H1 (cell line): ENCODE measurements at regions not wholly inside any gene's neighbourhood (a gene's known extent, or its start where the extent isn't known, plus 50 kb on each side); places are given as distances from the start of the nearest gene placed in this dataset.

Experiments
- CTCF ChIA-PET: fragments of 300-600 bp; sonication (Branson Sonifier 250); formaldehyde crosslinking; loops from one replicate; lab custom pipeline; 2021; ENCODE audit not compliant: partially characterized antibody; lab: Charles Lee
- POLR2A ChIA-PET: fragments of 300-600 bp; sonication (Branson Sonifier 250); formaldehyde crosslinking; loops from one replicate; lab custom pipeline; 2021; ENCODE audit warnings: inconsistent platforms; ENCODE audit not compliant: partially characterized antibody; lab: Charles Lee
- DNase-seq, 2 experiments: peaks; one replicate each; pipeline versions ENCODE4 v3.0.0 to v3.0.0-alpha.2; 2010 to 2022; ENCODE audit warnings: low spot score in 2 of 2, low read depth in 1 of 2, mixed read lengths in 1 of 2
- FAIRE-seq: peaks from 2 replicates; lab custom pipeline; 2011; peaks lifted over from hg19 to GRCh38; lab: Jason Lieb, UNC
- H2AFZ ChIP-seq: 2 replicates; pipeline ENCODE4 v1.8.1; 2012; ENCODE audit warnings: low read length, inconsistent platforms
- H2AK5ac ChIP-seq: 2 replicates; pipeline ENCODE4 v1.6.1; 2013; ENCODE audit warnings: low read depth, low read length
- H2BK120ac ChIP-seq: replicated peaks from 2 replicates; pipeline ENCODE3; 2013; ENCODE audit warnings: low read depth, low read length, inconsistent platforms
- H2BK12ac ChIP-seq: 2 replicates; pipeline ENCODE4 v1.6.1; 2013; ENCODE audit warnings: low read depth, low read length
- H2BK15ac ChIP-seq: 2 replicates; pipeline ENCODE4 v1.6.1; 2013; ENCODE audit warnings: low read length
- H2BK20ac ChIP-seq: 2 replicates; pipeline ENCODE4 v1.6.1; 2013; ENCODE audit warnings: low read length
- H2BK5ac ChIP-seq: 2 replicates; pipeline ENCODE4 v1.6.1; 2013; ENCODE audit warnings: low read depth, low read length
- H3K14ac ChIP-seq: 2 replicates; pipeline ENCODE4 v1.6.1; 2013; ENCODE audit warnings: inconsistent platforms; ENCODE audit not compliant: insufficient read length
- H3K18ac ChIP-seq: 2 replicates; pipeline ENCODE4 v1.6.1; 2013; ENCODE audit warnings: low read length; ENCODE audit errors: extremely low read depth
- H3K23ac ChIP-seq: 2 replicates; pipeline ENCODE4 v1.6.1; 2013; ENCODE audit warnings: inconsistent platforms; ENCODE audit not compliant: insufficient read length
- H3K23me2 ChIP-seq: 2 replicates; pipeline ENCODE4 v1.6.1; 2013; ENCODE audit warnings: low read depth, low read length
- H3K27ac ChIP-seq: 2 replicates; pipeline ENCODE4 v1.6.1; 2011; ENCODE audit warnings: low read depth, low read length, inconsistent platforms
- H3K27me3 ChIP-seq, 4 experiments: replicated peaks in 1 of 4; 1 replicate in 1 of 4; 2 replicates in 3 of 4; pipeline versions ENCODE4 v1.6.1 to v1.8.1; 2011 to 2013; ENCODE audit warnings: low read length in 3 of 4, mild to moderate bottlenecking in 3 of 4, inconsistent platforms in 2 of 4, mixed read lengths in 2 of 4, moderate library complexity in 1 of 4; ENCODE audit not compliant: control insufficient read depth in 3 of 4, insufficient read depth in 3 of 4; ENCODE audit errors: extremely low read depth in 1 of 4
- H3K36me3 ChIP-seq, 4 experiments: 2 replicates each; pipeline versions ENCODE4 v1.6.1 to v1.8.1; 2011 to 2013; ENCODE audit warnings: mild to moderate bottlenecking in 4 of 4, low read length in 3 of 4, moderate library complexity in 2 of 4, control low read depth in 1 of 4, inconsistent platforms in 1 of 4; ENCODE audit not compliant: insufficient read depth in 4 of 4, control insufficient read depth in 2 of 4
- H3K4ac ChIP-seq: replicated peaks from 2 replicates; pipeline ENCODE3; 2013; ENCODE audit warnings: low read length, low read depth, mixed read lengths, inconsistent platforms; ENCODE audit not compliant: insufficient read length
- H3K4me1 ChIP-seq, 4 experiments: replicated peaks in 1 of 4; 1 replicate in 1 of 4; 2 replicates in 3 of 4; pipeline versions ENCODE4 v1.6.1 to v1.8.1; 2011 to 2013; ENCODE audit warnings: low read length in 3 of 4, inconsistent platforms in 2 of 4, mixed read lengths in 1 of 4; ENCODE audit not compliant: insufficient read depth in 4 of 4, control insufficient read depth in 3 of 4
- H3K4me2 ChIP-seq, 2 experiments: 2 replicates each; pipeline versions ENCODE4 v1.6.1 to v1.8.1; 2011 to 2013; ENCODE audit warnings: low read depth in 2 of 2, low read length in 2 of 2, control low read depth in 1 of 2, inconsistent platforms in 1 of 2, mild to moderate bottlenecking in 1 of 2; ENCODE audit not compliant: insufficient read depth in 1 of 2
- H3K4me3 ChIP-seq, 4 experiments: fragments of 200-600, 300-600 bp in 1 of 4; sonication (generic), shearing (Covaris generic), sonication (Bioruptor Twin) in 1 of 4; 2 replicates each; pipeline versions ENCODE4 v1.5.1 to v1.8.1; 2011 to 2016; ENCODE audit warnings: low read length in 4 of 4, low read depth in 3 of 4, control low read depth in 2 of 4, inconsistent platforms in 2 of 4, mild to moderate bottlenecking in 2 of 4, mixed read lengths in 1 of 4, moderate library complexity in 1 of 4; ENCODE audit not compliant: insufficient read depth in 2 of 4; ENCODE audit errors: extremely low read depth in 1 of 4
- H3K56ac ChIP-seq: replicated peaks from 2 replicates; pipeline ENCODE3; 2013; ENCODE audit warnings: low read depth, mild to moderate bottlenecking, mixed read lengths, low read length, inconsistent platforms; ENCODE audit not compliant: insufficient read length
- H3K79me1 ChIP-seq: 2 replicates; pipeline ENCODE4 v1.6.1; 2013; ENCODE audit warnings: low read depth, low read length, control low read depth
- H3K79me2 ChIP-seq, 2 experiments: 2 replicates each; pipeline versions ENCODE4 v1.6.1 to v1.8.1; 2012 to 2013; ENCODE audit warnings: low read length in 2 of 2, mild to moderate bottlenecking in 2 of 2, inconsistent platforms in 1 of 2; ENCODE audit not compliant: insufficient read depth in 2 of 2, control insufficient read depth in 1 of 2
- H3K9ac ChIP-seq, 4 experiments: replicated peaks in 1 of 4; 1 replicate in 1 of 4; 2 replicates in 3 of 4; pipeline versions ENCODE4 v1.6.1 to v1.8.1; 2011 to 2013; ENCODE audit warnings: low read depth in 3 of 4, low read length in 3 of 4, control low read depth in 2 of 4, mild to moderate bottlenecking in 2 of 4, moderate library complexity in 2 of 4, inconsistent platforms in 1 of 4; ENCODE audit errors: extremely low read depth in 1 of 4
- H3K9me3 ChIP-seq, 2 experiments: 2 replicates each; pipeline versions ENCODE4 v1.6.1 to v1.8.1; 2012 to 2013; ENCODE audit warnings: mild to moderate bottlenecking in 2 of 2, moderate library complexity in 2 of 2, control low read depth in 1 of 2, inconsistent platforms in 1 of 2, low read depth in 1 of 2, low read length in 1 of 2, mixed read lengths in 1 of 2; ENCODE audit not compliant: insufficient read depth in 2 of 2
- H4K20me1 ChIP-seq, 2 experiments: replicated peaks in 1 of 2; 2 replicates each; pipeline versions ENCODE3 to v1.8.1; 2011 to 2013; ENCODE audit warnings: inconsistent platforms in 2 of 2, low read length in 2 of 2, mild to moderate bottlenecking in 1 of 2; ENCODE audit not compliant: insufficient read depth in 2 of 2, control insufficient read depth in 1 of 2
- H4K5ac ChIP-seq: 2 replicates; pipeline ENCODE4 v1.6.1; 2013; ENCODE audit warnings: low read length, low read depth, mixed read lengths, inconsistent platforms; ENCODE audit not compliant: insufficient read length
- H4K8ac ChIP-seq: 2 replicates; pipeline ENCODE4 v1.8.0; 2013; ENCODE audit warnings: mild to moderate bottlenecking, moderate library complexity, low read length, inconsistent platforms; ENCODE audit not compliant: insufficient read depth; ENCODE audit errors: extremely low read depth
- H4K91ac ChIP-seq: replicated peaks from 2 replicates; pipeline ENCODE3; 2013; ENCODE audit warnings: low read length, mixed read lengths, inconsistent platforms; ENCODE audit not compliant: insufficient read length
- CHD1 ChIP-seq: IDR thresholded peaks from 2 replicates; pipeline ENCODE4 v1.6.1; 2012; ENCODE audit warnings: low read depth, low read length, improper control_type of control experiment
- SAP30 ChIP-seq: fragments of 300-600 bp; sonication (generic); IDR thresholded peaks from 2 replicates; pipeline ENCODE4 v1.7.1; 2012; ENCODE audit warnings: low read length, moderate library complexity, mild to moderate bottlenecking, inconsistent platforms; ENCODE audit not compliant: insufficient read depth, insufficient replicate concordance
- YY1 ChIP-seq: IDR thresholded peaks from 2 replicates; pipeline ENCODE4 v1.6.1; 2011; ENCODE audit warnings: low read depth, mild to moderate bottlenecking, low read length
- WGBS, 2 experiments: shearing (Covaris generic) in 1 of 2; methylation state at CpG; one replicate each; pipeline versions ENCODE4 v1.1.6 to v1.1.7; 2013 to 2015; ENCODE audit warnings: low lambda C conversion rate in 2 of 2, mixed read lengths in 2 of 2, inconsistent platforms in 1 of 2, low coverage in 1 of 2, missing lambda C conversion rate in 1 of 2; ENCODE audit not compliant: insufficient replicate concordance in 2 of 2, insufficient coverage in 1 of 2, insufficient read length in 1 of 2; ENCODE audit errors: extremely low coverage in 1 of 2, missing lambda C conversion rate in 1 of 2; 5-methylcytosine and 5-hydroxymethylcytosine counted together

- Histone ChIP-seq H3K4me1 (no peaks in the 10 kb centered on the region), H3K14ac (no peak overlapping the region), H3K27me3 (no peaks in the 10 kb centered on the region), H4K20me1 (no peaks in the 10 kb centered on the region), H2AK5ac (no peak overlapping the region), H4K8ac (no peak overlapping the region), H4K5ac (no peak overlapping the region), H2BK20ac (no peak overlapping the region), H3K23me2 (no peaks in the 10 kb centered on the region), H2BK120ac (no peak overlapping the region), H3K9ac (no peak overlapping the region), H3K36me3 (no peaks in the 10 kb centered on the region), H2BK5ac (no peak overlapping the region), H3K4me3 (no peak overlapping the region), H4K91ac (no peak overlapping the region), H3K4me2 (no peak overlapping the region), H3K4ac (no peak overlapping the region), H3K79me1 (no peaks in the 10 kb centered on the region), H2AFZ (no peak overlapping the region), H3K27ac (no peak overlapping the region), H3K23ac (no peak overlapping the region), H3K56ac (no peak overlapping the region), H2BK12ac (no peak overlapping the region), H2BK15ac (no peak overlapping the region), H3K9me3 (0 out of 4 replicates have a peak, but pooled peaks cover 0 to 7% of the 10 kb centered on the region in 2 experiments), H3K18ac (no peak overlapping the region), H3K79me2 (no peaks in the 10 kb centered on the region)
- WGBS, 2 experiments, result 68% methylated on average over 1 of the region's 1 CpG; no CpG with 5 or more reads in 1 of the 2 experiments
- no peak for FAIRE-seq
- no peak for DNase-seq
- POLR2A ChIA-PET, result no interaction called here
- CTCF ChIA-PET, result no interaction called here
- TF ChIP-seq CHD1, result no peak
- no peak for TF ChIP-seq SAP30
- TF ChIP-seq YY1, result no peak
Measured at GRCh38 chr14:61881046-61881445, 118.8 kb downstream of the SNAPC1 start.
